ENCODE measurements at regions not wholly inside any gene's neighbourhood (a gene's known extent, or its start where the extent isn't known, plus 50 kb on each side); places are given as distances from the start of the nearest gene placed in this dataset.

- POLR2A ChIA-PET = no interaction called here
- Histone ChIP-seq H3K4me1 (ENCODE audit: insufficient read depth, low read length, poor library complexity, severe bottlenecking) (no peaks in the 10 kb centered on the region), H3K9me3 (ENCODE audit: low read length) (no peaks in the 10 kb centered on the region), H2AFZ (ENCODE audit: low read length) (no peak overlapping the region), H4K20me1 (ENCODE audit: insufficient read depth, low read length) (no peaks in the 10 kb centered on the region), H3K4me2 (ENCODE audit: low read length) (no peak overlapping the region), H3K27ac (ENCODE audit: low read depth, low read length, poor library complexity, severe bottlenecking) (no peak overlapping the region), H3K79me2 (ENCODE audit: insufficient read depth, low read depth, low read length) (no peaks in the 10 kb centered on the region), H3K4me3 (ENCODE audit: low read depth, low read length, poor library complexity, severe bottlenecking) (no peak overlapping the region), H3K9me2 (ENCODE audit: insufficient read depth, low read length) (no peaks in the 10 kb centered on the region), H3K36me3 (ENCODE audit: insufficient read depth, low read length) (no peaks in the 10 kb centered on the region)
- intact Hi-C loops (cut with micrococcal nuclease; ENCODE audit: unreplicated experiment) = no loop called here
- no peak for DNase-seq (ENCODE audit: low spot score)
- CTCF ChIA-PET (ENCODE audit: unreplicated experiment) = no interaction called here
- TF ChIP-seq EZH2phosphoT487 (IDR thresholded peaks at IDR 0.05; ENCODE audit: borderline replicate concordance, low read depth, low read length) (no peak), CTCF (conservative IDR thresholded peaks at IDR 0.05; ENCODE audit: low read length) (no peak)
- BruUV-seq (replicated peaks) = no TSS peak
Observed at GRCh38 chr5:147983742-147984141, 77.4 kb upstream of the C5orf46 start.

GRCh38 chr5:147981074-147981473, 74.7 kb upstream of the C5orf46 start:
- Histone ChIP-seq H3K79me2 (ENCODE audit: insufficient read depth, low read depth, low read length) (no peaks in the 10 kb centered on the region), H3K9me3 (ENCODE audit: low read length) (no peaks in the 10 kb centered on the region), H3K4me2 (ENCODE audit: low read length) (no peak overlapping the region), H2AFZ (ENCODE audit: low read length) (no peak overlapping the region), H3K4me1 (ENCODE audit: insufficient read depth, low read length, poor library complexity, severe bottlenecking) (no peaks in the 10 kb centered on the region), H3K36me3 (ENCODE audit: insufficient read depth, low read length) (no peaks in the 10 kb centered on the region), H3K27ac (ENCODE audit: low read depth, low read length, poor library complexity, severe bottlenecking) (no peak overlapping the region), H3K4me3 (ENCODE audit: low read depth, low read length, poor library complexity, severe bottlenecking) (no peak overlapping the region), H3K9me2 (ENCODE audit: insufficient read depth, low read length) (no peaks in the 10 kb centered on the region), H4K20me1 (ENCODE audit: insufficient read depth, low read length) (no peaks in the 10 kb centered on the region)
- ChIA-PET POLR2A (no interaction called here), CTCF (ENCODE audit: unreplicated experiment) (no interaction called here)
- TF ChIP-seq CTCF (conservative IDR thresholded peaks at IDR 0.05; ENCODE audit: low read length) = no peak
- TF ChIP-seq EZH2phosphoT487 (IDR thresholded peaks at IDR 0.05; ENCODE audit: borderline replicate concordance, low read depth, low read length) = no peak
- intact Hi-C loops (cut with micrococcal nuclease; ENCODE audit: unreplicated experiment) = no loop called here
- no TSS peak for BruUV-seq (replicated peaks)
- no peak for DNase-seq (ENCODE audit: low spot score)

- Histone ChIP-seq H3K36me3 (ENCODE audit: insufficient read depth, low read length) (no peaks in the 10 kb centered on the region), H3K79me2 (ENCODE audit: insufficient read depth, low read depth, low read length) (no peaks in the 10 kb centered on the region), H3K4me1 (ENCODE audit: insufficient read depth, low read length, poor library complexity, severe bottlenecking) (no peaks in the 10 kb centered on the region), H3K9me3 (ENCODE audit: low read length) (no peaks in the 10 kb centered on the region), H3K27ac (ENCODE audit: low read depth, low read length, poor library complexity, severe bottlenecking) (no peak overlapping the region), H4K20me1 (ENCODE audit: insufficient read depth, low read length) (no peaks in the 10 kb centered on the region), H3K4me2 (ENCODE audit: low read length) (no peak overlapping the region), H3K4me3 (ENCODE audit: low read depth, low read length, poor library complexity, severe bottlenecking) (no peak overlapping the region), H2AFZ (ENCODE audit: low read length) (no peak overlapping the region), H3K9me2 (ENCODE audit: insufficient read depth, low read length) (no peaks in the 10 kb centered on the region)
- no peak for DNase-seq (ENCODE audit: low spot score)
- TF ChIP-seq CTCF (conservative IDR thresholded peaks at IDR 0.05; ENCODE audit: low read length) (no peak), EZH2phosphoT487 (IDR thresholded peaks at IDR 0.05; ENCODE audit: borderline replicate concordance, low read depth, low read length) (no peak)
- CTCF ChIA-PET (ENCODE audit: unreplicated experiment) = no interaction called here
- POLR2A ChIA-PET = no interaction called here
- intact Hi-C loops (cut with micrococcal nuclease; ENCODE audit: unreplicated experiment) = no loop called here
- BruUV-seq (replicated peaks) = no TSS peak
Observed at GRCh38 chr5:147979761-147980160, 73.4 kb upstream of the C5orf46 start.

All from OCI-LY7 (cell line).